Iris pigment epithelial cell (primary cell): ENCODE measurements at regions not wholly inside any gene's neighbourhood (a gene's known extent, or its start where the extent isn't known, plus 50 kb on each side); places are given as distances from the start of the nearest gene placed in this dataset.
"Not testable (repeated sequence)": the region's sequence is repeated elsewhere in the genome, so short reads cannot be mapped to it uniquely, and the experiment has no call there.

Experiments
- DNase-seq: peaks from one replicate; pipeline ENCODE4 v3.0.0-alpha.2; 2011; ENCODE audit warnings: low read depth

- DNase-seq, result peak; percentile 39
Measured at GRCh38 chr7:12884856-12885440, 197.5 kb downstream of the ARL4A start.

GRCh38 chr7:12888717-12889116 is 201.3 kb downstream of the ARL4A start:
- DNase-seq, result peak; percentile 75

DNA sequence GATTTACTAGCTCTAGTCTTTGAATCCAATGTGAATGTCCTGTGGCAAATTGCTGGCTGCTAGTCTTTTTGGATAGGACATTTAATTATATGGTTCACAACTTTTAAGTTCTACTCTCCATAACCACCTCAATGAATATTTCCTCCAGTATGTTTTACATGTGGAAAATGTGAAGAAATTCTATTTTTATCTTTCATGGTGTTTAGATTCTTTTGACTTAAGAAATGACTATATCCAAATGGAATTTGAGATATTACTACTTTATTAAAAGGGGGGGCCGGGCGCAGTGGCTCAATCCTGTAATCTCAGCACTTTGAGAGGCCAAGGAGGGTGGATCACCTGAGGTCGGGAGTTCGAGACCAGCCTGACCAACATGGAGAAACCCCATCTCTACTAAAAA is 202.0 kb downstream of the ARL4A start:
- peak; percentile 73 for DNase-seq

DNA sequence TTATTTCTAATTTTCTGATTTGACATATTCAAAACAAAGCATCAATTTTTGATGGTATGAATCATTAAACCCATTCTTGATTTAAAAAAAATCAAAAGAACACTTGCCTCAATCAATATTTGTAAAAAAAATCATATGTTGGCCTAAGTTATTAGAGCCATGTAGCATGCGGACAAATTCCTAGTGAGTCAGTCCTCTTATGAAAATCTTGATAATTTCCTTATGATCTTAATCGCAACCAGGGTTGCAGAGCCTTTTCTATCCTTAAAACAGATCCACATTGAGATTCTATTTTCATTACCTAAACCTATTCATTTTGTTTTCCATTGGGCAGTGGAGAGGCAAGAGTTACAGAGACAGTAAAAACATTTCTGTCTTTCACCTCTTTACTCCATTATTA is 203.2 kb downstream of the ARL4A start:
- no peak for DNase-seq

DNA sequence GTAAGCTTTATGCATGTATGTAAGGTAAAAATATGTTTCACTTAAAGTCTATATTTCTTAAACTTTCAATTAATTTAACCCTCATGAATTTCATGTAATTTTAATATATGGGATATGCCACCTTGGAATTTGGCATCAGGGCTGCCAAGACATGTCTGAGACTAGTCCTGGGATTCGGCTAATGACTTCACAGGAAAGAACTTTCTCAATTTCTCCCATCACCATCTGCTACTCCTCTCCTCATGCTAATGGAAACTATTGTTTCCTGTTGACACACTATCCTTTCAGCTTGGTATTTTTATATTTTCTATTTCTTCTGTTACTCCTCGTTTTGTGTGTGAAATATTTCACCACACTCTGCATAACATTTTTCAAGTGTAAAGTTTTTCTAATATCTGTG is 205.9 kb downstream of the ARL4A start:
- DNase-seq, result peak; percentile 12

- no peak for DNase-seq
Measured at GRCh38 chr7:12895296-12895695, 207.9 kb downstream of the ARL4A start.

- no peak for DNase-seq
Measured at GRCh38 chr7:12896316-12896715, 208.9 kb downstream of the ARL4A start.

DNA sequence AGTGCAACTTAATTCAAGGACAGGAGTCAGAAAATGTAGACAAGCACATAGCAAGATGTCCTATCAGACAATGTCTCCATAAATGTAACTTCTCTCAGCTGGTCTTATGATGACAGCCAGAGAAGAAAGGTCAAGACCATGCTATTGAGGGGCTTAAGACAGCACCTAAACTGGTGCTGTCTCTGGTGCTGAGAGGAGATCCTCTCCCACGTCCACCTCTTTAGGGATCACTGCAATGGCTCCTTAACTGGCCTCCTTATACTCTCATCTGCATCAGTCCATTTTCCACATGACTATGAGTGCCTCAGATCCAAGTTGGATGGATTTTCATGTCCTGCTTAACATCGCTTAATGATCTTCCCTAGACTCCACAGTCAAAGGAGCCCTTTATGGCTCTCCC is 210.6 kb downstream of the ARL4A start:
- no peak for DNase-seq

GRCh38 chr7:12898620-12899019 is 211.2 kb downstream of the ARL4A start:
- no peak for DNase-seq

- no peak for DNase-seq
Measured at GRCh38 chr7:12905671-12906070, 218.2 kb downstream of the ARL4A start.

GRCh38 chr7:12907774-12908173 is 220.3 kb downstream of the ARL4A start:
- DNase-seq, result no peak

- no peak for DNase-seq
Measured at GRCh38 chr7:12909483-12909882, 222.1 kb downstream of the ARL4A start.

- DNase-seq, result no peak
Measured at GRCh38 chr7:12911053-12911452, 223.6 kb downstream of the ARL4A start.

DNA sequence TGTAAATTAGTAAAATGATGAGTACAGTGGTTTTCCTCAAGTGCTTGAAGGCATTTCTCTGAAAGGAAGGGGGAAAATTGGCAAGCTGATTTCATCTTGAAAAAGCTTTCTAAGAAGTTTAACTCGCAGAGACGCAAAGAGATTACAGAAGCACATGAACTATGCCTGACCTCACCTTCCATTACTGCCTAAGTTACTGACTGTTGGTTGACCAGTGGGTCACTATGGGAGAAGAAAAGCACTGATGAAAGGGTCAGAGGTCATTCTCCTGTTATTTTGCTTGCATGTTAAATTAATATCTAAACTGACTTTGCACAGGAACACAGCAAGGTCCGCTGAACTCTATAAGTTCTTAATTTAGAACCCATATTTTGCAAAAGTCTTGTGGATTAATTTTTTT is 225.6 kb downstream of the ARL4A start:
- DNase-seq, result no peak

GRCh38 chr7:12917801-12918200 is 230.4 kb downstream of the ARL4A start:
- no peak for DNase-seq

DNA sequence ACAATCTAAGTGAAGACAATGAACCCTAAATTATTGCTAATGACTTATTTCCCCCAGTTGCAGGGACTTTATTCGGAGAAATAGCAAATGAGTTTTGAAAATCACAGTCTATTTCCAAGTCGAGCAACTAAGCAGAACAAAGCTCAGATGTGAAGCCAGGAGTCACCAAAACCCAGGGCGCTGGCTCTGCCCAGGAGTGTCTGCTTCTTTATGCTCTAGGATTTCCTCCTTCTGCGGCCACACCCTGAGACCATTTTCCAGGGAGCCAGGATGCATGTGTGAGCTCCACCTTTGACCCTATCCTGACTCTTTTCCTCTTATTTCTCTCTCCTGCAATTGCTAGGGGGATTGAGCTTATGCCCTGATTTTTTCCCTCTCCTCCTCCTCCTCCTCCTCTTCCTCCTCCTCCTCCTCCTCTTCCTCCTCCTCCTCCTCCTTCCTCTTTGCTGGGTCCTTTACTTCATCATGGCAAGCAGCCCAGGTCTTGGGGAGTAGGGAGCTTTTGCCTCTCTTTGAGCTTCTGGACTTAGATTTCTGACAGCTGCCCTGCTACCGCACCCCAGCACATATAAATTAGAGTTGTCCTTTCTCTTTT is 234.4 kb downstream of the ARL4A start:
- DNase-seq, result no peak

DNA sequence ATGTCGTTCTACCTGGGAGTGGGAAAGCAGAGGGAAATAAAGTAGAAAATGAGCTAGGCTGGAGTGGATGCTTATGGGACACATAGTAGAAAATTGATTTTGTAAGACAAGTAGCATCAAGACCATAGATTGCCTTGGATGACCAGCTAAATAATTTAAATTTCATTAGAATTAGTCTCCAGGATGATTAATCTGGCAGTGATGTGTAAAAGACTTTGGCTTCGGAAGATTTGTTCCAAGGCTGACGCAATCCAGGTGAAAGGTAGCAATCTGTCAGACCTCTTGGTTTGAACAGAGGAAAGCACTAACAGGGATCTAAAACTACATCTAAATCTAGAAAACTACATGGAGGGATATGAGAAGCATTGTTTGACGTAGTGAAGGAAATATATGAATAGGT is 236.5 kb downstream of the ARL4A start:
- DNase-seq, result peak; percentile 61

DNA sequence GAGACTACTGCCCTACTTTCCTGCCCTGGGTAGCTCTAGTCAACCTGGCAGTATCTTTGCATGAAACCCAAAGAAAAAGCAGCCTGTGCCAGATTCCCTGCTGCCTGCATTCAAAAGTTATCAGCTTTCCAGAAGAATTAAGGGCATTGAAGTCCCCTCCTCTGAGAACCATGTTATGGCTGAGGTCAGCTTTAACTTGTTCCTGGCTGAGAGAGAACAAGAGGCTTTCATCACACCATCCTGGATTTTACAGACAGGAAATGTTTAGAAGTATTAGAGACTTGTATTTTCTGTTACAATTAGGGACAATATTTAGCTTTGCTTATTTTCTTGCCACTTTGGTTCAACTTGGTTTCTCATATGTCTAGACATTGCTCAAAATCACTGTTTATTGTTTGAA is 238.8 kb downstream of the ARL4A start:
- DNase-seq, result peak; percentile 43

GRCh38 chr7:12927635-12928434 is 240.4 kb downstream of the ARL4A start:
- DNase-seq, result no peak

DNA sequence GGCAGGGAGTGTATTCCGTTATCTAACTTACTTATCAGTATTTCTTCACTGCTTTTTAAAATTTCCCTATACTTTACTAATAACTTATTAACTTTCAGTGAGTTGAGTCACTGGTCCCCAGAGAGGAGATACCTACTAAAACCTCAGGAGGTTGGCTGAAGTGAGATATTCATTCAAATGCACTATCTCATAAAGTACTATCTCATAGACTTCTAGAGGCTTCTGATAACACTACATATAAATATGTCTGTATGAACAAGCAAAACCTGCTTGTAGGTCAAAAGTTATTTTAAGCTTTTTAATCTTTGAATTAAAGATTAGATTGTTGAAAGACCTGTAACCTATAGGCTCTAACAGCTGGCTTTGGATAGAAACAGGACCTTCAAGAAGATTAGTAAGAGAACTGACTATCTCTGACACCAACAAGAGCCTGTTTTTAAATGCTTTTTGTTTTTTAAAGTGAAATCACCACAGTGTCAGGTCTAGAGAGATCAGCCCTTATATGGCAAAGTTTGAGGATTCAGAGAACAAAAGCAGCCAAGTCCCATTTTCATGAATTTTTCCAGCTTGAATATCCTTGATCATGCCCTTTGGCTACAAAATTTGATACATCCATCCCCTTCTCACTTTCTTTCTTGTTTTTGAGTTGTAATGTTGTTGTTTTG is 242.2 kb downstream of the ARL4A start:
- DNase-seq, result no peak

DNA sequence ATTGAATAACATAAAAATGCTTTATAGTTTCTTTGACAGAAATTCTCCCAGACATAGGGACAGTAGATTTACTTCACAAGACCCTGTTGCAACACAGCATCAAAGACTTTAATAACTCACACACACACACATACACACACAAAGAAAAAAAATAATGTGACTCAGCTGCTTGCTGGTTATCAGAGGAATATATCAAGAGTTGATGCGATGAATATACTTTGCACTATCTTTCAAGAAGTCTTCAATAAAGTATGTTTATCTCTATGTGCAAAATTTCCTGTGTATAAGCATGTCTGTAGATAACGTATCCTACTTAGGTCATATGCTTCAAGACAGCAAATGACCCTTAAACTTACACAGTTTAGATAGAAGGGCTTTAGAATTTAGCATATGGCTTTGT is 243.1 kb downstream of the ARL4A start:
- peak; percentile 76 for DNase-seq

- not testable (repeated sequence) for DNase-seq
Measured at GRCh38 chr7:12931465-12931864, 244.0 kb downstream of the ARL4A start.

DNA sequence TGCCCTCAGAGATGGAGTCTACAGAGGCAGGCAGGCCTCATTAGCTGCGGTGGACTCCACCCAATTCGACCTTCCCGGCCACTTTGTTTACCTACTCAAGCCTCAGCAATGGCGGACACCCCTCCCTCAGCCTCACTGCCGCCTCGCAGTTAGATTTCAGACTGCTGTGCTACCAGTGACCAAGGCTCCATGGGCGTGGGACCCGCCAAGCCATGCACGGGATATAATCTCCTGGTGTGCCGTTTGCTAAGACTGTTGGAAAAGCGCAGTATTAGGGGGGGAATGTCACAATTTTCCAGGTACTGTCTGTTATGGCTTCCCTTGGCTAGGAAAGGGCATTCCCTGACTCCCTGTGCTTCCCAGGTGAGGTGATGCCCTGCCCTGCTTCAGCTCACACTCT is 252.3 kb downstream of the ARL4A start:
- no peak for DNase-seq
